Transverse colon (tissue), 4 donors: ENCODE measurements at regions not wholly inside any gene's neighbourhood (a gene's known extent, or its start where the extent isn't known, plus 50 kb on each side); places are given as distances from the start of the nearest gene placed in this dataset.

Source experiments
- CTCF ChIP-seq, 5 experiments: fragments of 200-600 bp in 3 of 5; fragments of 450-650 bp in 2 of 5; sonication (generic) in 3 of 5; IDR thresholded peaks; 1 replicate in 2 of 5; 2 replicates in 3 of 5; pipeline ENCODE4 v1.5.1; 2016 to 2017; ENCODE audit warnings: antibody characterized with exemption in 5 of 5, inconsistent platforms in 3 of 5, mild to moderate bottlenecking in 2 of 5, moderate library complexity in 1 of 5
- EP300 ChIP-seq: sonication (generic); formaldehyde crosslinking; IDR thresholded peaks from one replicate; pipeline ENCODE4 v1.6.1; 2017; ENCODE audit warnings: antibody characterized with exemption, low read depth
- POLR2A ChIP-seq: fragments of 450-650 bp; IDR thresholded peaks from one replicate; pipeline ENCODE4 v1.6.1; 2016; ENCODE audit warnings: antibody characterized with exemption, mild to moderate bottlenecking, moderate library complexity
- POLR2AphosphoS5 ChIP-seq, 3 donors: sonication (generic); formaldehyde crosslinking; IDR thresholded peaks; one replicate each; pipeline ENCODE4 v1.6.1; 2016; ENCODE audit warnings: antibody characterized with exemption in 3 of 3

GRCh38 chr18:75810516-75810915 is 383.0 kb upstream of the SMIM21 start:
- no peak for TF ChIP-seq POLR2A
- no peak for TF ChIP-seq CTCF (IDR thresholded peaks at IDR 0.05)
- no peak for TF ChIP-seq EP300
- TF ChIP-seq POLR2AphosphoS5 (IDR thresholded peaks at IDR 0.05), result no peak
